K562 (cell line): ENCODE measurements at regions not wholly inside any gene's neighbourhood (a gene's known extent, or its start where the extent isn't known, plus 50 kb on each side); places are given as distances from the start of the nearest gene placed in this dataset.

ENCODE experiments used
- ATF7 ChIP-seq: fragments of 450-650 bp; IDR thresholded peaks from 2 replicates; pipeline ENCODE4 v1.7.1; 2014; ENCODE audit warnings: mild to moderate bottlenecking, moderate library complexity
- CBFA2T2 ChIP-seq: fragments of 450-650 bp; conservative IDR thresholded peaks from 2 replicates; pipeline ENCODE4 v1.6.1; 2017; ENCODE audit warnings: mild to moderate bottlenecking
- CBFA2T3 ChIP-seq: fragments of 450-650 bp; IDR thresholded peaks from 2 replicates; pipeline ENCODE4 v1.6.1; 2017
- CEBPG ChIP-seq, 3 experiments: fragments of 200-800 bp in 1 of 3; sonication (Bioruptor generic) in 1 of 3; sonication (generic) in 1 of 3; formaldehyde crosslinking in 1 of 3; IDR thresholded peaks in 2 of 3; conservative IDR thresholded peaks in 1 of 3; 2 replicates each; pipeline versions ENCODE4 v1.6.1 to v1.8.0; 2016 to 2022; ENCODE audit warnings: missing compliant biosample characterization in 2 of 3, missing genetic modification characterization in 2 of 3, mild to moderate bottlenecking in 1 of 3, missing genetic modification reagents in 1 of 3
- DPF2 ChIP-seq: fragments of 450-650 bp; IDR thresholded peaks from 2 replicates; pipeline ENCODE4 v1.6.1; 2016
- HMG20B ChIP-seq: fragments of 250-450 bp; sonication (Bioruptor Pico); IDR thresholded peaks from 2 replicates; pipeline ENCODE4 v1.5.0; 2021; ENCODE audit warnings: mild to moderate bottlenecking
- PML ChIP-seq: IDR thresholded peaks from 2 replicates; pipeline ENCODE4 v1.6.1; 2012; ENCODE audit warnings: low read length, inconsistent platforms
- REST ChIP-seq, 2 experiments: fragments of 450-650 bp; formaldehyde crosslinking in 1 of 2; IDR thresholded peaks; 2 replicates each; pipeline versions ENCODE4 v1.4.0 to v1.6.1; 2014 to 2020; ENCODE audit warnings: mild to moderate bottlenecking in 2 of 2, borderline replicate concordance in 1 of 2, low read depth in 1 of 2
- SMAD4 ChIP-seq: fragments of 250-450 bp; sonication (Bioruptor Pico); conservative IDR thresholded peaks from 2 replicates; pipeline ENCODE4 v1.8.0; 2021; ENCODE audit warnings: inconsistent platforms, mild to moderate bottlenecking, moderate library complexity
- ZNF57 ChIP-seq: fragments of 450-650 bp; formaldehyde crosslinking; IDR thresholded peaks from 2 replicates; pipeline ENCODE4 v1.4.0; 2020; ENCODE audit warnings: mild to moderate bottlenecking, moderate library complexity

GRCh38 chr14:22460461-22461195, 128.4 kb downstream of the DAD1 start (continued):
- TF ChIP-seq PML (peak; percentile 42; the same call in 1 of the 2 replicates), HMG20B (CRISPR knock-in tag) (no peak), ZNF57 (CRISPR knock-in tag) (no peak), SMAD4 (CRISPR knock-in tag) (0 out of 2 replicates have a peak, but pooled peaks have one; percentile 27), CEBPG (CRISPR knock-in tag; IDR thresholded peaks at IDR 0.05) (no peak), CEBPG (tag; conservative IDR thresholded peaks at IDR 0.05 in 1 of 2, IDR thresholded peaks at IDR 0.05 in 1 of 2) (no peak), ATF7 (peak; percentile 23; the same call in 1 of the 2 replicates), CBFA2T2 (peak; percentile 21; the same call in 1 of the 2 replicates), CBFA2T3 (peak; percentile 54), DPF2 (peak; percentile 59; the same call in 1 of the 2 replicates), REST (IDR thresholded peaks at IDR 0.05; ENCODE audit: borderline replicate concordance) (0 out of 2 replicates have a peak, but pooled peaks have one; percentile 41), REST (CRISPR knock-in tag; IDR thresholded peaks at IDR 0.05; ENCODE audit: low read depth) (no peak)
